Tibial artery (tissue), 4 donors: ENCODE measurements at regions not wholly inside any gene's neighbourhood (a gene's known extent, or its start where the extent isn't known, plus 50 kb on each side); places are given as distances from the start of the nearest gene placed in this dataset.
A peak's percentile ranks its signal among the peaks of the same experiment; 100 is the strongest.
"Not testable (repeated sequence)": the region's sequence is repeated elsewhere in the genome, so short reads cannot be mapped to it uniquely, and the experiment has no call there.

ENCODE experiments used
- DNase-seq, 2 donors: peaks; one replicate each; pipeline ENCODE4 v3.0.0-alpha.2; 2019
- H3K27ac ChIP-seq, 2 donors: fragments of 200-600 bp; sonication (generic) in 1 of 2; 1 replicate in 1 of 2; 2 replicates in 1 of 2; pipeline ENCODE4 v1.5.1; 2018 to 2019; ENCODE audit warnings: mild to moderate bottlenecking in 1 of 2
- H3K27me3 ChIP-seq, 2 donors: fragments of 200-600 bp; sonication (generic) in 1 of 2; one replicate each; pipeline versions ENCODE4 v1.5.1 to v1.6.0; 2016 to 2019
- H3K36me3 ChIP-seq, 3 donors: fragments of 200-600 bp; sonication (generic) in 2 of 3; one replicate each; pipeline ENCODE4 v1.5.1; 2016 to 2019; ENCODE audit warnings: mild to moderate bottlenecking in 2 of 3
- H3K4me1 ChIP-seq, 4 donors: fragments of 200-600 bp; sonication (generic) in 2 of 4; 1 replicate in 3 of 4; 2 replicates in 1 of 4; pipeline ENCODE4 v1.5.1; 2016 to 2019
- H3K4me3 ChIP-seq, 2 donors: fragments of 200-600 bp; sonication (generic) in 1 of 2; 1 replicate in 1 of 2; 2 replicates in 1 of 2; pipeline ENCODE4 v1.5.1; 2018 to 2019; ENCODE audit warnings: mild to moderate bottlenecking in 2 of 2
- H3K9me3 ChIP-seq, 3 donors: fragments of 200-600 bp; sonication (generic) in 1 of 3; one replicate each; pipeline ENCODE4 v1.5.1; 2016 to 2019
- CTCF ChIP-seq, 2 experiments: fragments of 200-600 bp in 1 of 2; fragments of 450-650 bp in 1 of 2; IDR thresholded peaks; one replicate each; pipeline ENCODE4 v1.5.1; 2017 to 2019; ENCODE audit warnings: antibody characterized with exemption in 2 of 2, mild to moderate bottlenecking in 1 of 2, moderate library complexity in 1 of 2
- intact Hi-C: fragments of 100-400 bp; cut with DNase I; formaldehyde crosslinking; loops from one replicate; pipeline ENCODE4 v1.15.0; 2023; ENCODE audit warnings: low total_unique reads

GRCh38 chr21:16124378-16125138 lies 394.8 kb downstream of the USP25 start:
- TF ChIP-seq CTCF (IDR thresholded peaks at IDR 0.05): no peak
- intact Hi-C loops: no loop called here
- Histone ChIP-seq H3K27ac (peak overlapping the region in 1 of 2 donors; percentile 32), H3K9me3 (peaks cover 0 to 5% (median 0%) of the 10 kb centered on the region in 3 donors), H3K27me3 (no peaks in the 10 kb centered on the region), H3K4me1 (peaks cover 0 to 13% (median 0%) of the 10 kb centered on the region in 4 donors), H3K36me3 (no peaks in the 10 kb centered on the region), H3K4me3 (no peak overlapping the region)
- no peak for DNase-seq

- H3K27ac ChIP-seq: no peak overlapping the region
- intact Hi-C loops: no loop called here
- no peak for DNase-seq
Measured at GRCh38 chr21:16125274-16125673, 395.5 kb downstream of the USP25 start.

GRCh38 chr21:16132453-16132852 lies 402.7 kb downstream of the USP25 start:
- H3K27ac ChIP-seq, H3K27me3 ChIP-seq, H3K9me3 ChIP-seq, H3K4me1 ChIP-seq, H3K4me3 ChIP-seq, DNase-seq, H3K36me3 ChIP-seq, intact Hi-C loops: not testable (repeated sequence)

More at GRCh38 chr21:16125274-16125673, 395.5 kb downstream of the USP25 start:
- no peaks in the 10 kb centered on the region for H3K27me3 ChIP-seq
- no peak overlapping the region for H3K4me3 ChIP-seq
- H3K4me1 ChIP-seq: peaks cover 0 to 13% (median 0%) of the 10 kb centered on the region in 4 donors
- TF ChIP-seq CTCF (IDR thresholded peaks at IDR 0.05): no peak
- H3K9me3 ChIP-seq: peaks cover 0 to 5% (median 2%) of the 10 kb centered on the region in 3 donors
- peaks cover 0 to 2% (median 0%) of the 10 kb centered on the region in 3 donors for H3K36me3 ChIP-seq

- intact Hi-C loops: no loop called here
- Histone ChIP-seq H3K27me3 (no peaks in the 10 kb centered on the region), H3K4me3 (no peak overlapping the region), H3K27ac (no peak overlapping the region), H3K9me3 (peaks cover 0 to 7% (median 0%) of the 10 kb centered on the region in 3 donors), H3K36me3 (peaks cover 0 to 4% (median 0%) of the 10 kb centered on the region in 3 donors), H3K4me1 (no peaks in the 10 kb centered on the region)
- no peak for DNase-seq
- TF ChIP-seq CTCF (IDR thresholded peaks at IDR 0.05): no peak
Measured at GRCh38 chr21:16133248-16133647, 403.5 kb downstream of the USP25 start.

GRCh38 chr21:16134134-16134533 lies 404.4 kb downstream of the USP25 start:
- Histone ChIP-seq H3K4me3 (no peak overlapping the region), H3K9me3 (peaks cover 0 to 7% (median 0%) of the 10 kb centered on the region in 3 donors), H3K4me1 (no peaks in the 10 kb centered on the region), H3K27ac (no peak overlapping the region), H3K27me3 (no peaks in the 10 kb centered on the region), H3K36me3 (peaks cover 0 to 4% (median 0%) of the 10 kb centered on the region in 3 donors)
- TF ChIP-seq CTCF (IDR thresholded peaks at IDR 0.05): no peak
- intact Hi-C loops: no loop called here
- DNase-seq: no peak

- DNase-seq: no peak
- no peak overlapping the region for H3K4me3 ChIP-seq
- no peaks in the 10 kb centered on the region for H3K27me3 ChIP-seq
- H3K9me3 ChIP-seq: no peaks in the 10 kb centered on the region
- H3K36me3 ChIP-seq: no peaks in the 10 kb centered on the region
- no peak overlapping the region for H3K27ac ChIP-seq
- intact Hi-C loops: no loop called here
- H3K4me1 ChIP-seq: no peaks in the 10 kb centered on the region
- no peak for TF ChIP-seq CTCF (IDR thresholded peaks at IDR 0.05)
Measured at GRCh38 chr21:16137106-16137505, 407.3 kb downstream of the USP25 start.
